HG03521 (cell line): ENCODE measurements at regions not wholly inside any gene's neighbourhood (a gene's known extent, or its start where the extent isn't known, plus 50 kb on each side); places are given as distances from the start of the nearest gene placed in this dataset.
"Not testable (repeated sequence)": the region's sequence is repeated elsewhere in the genome, so short reads cannot be mapped to it uniquely, and the experiment has no call there.

Source experiments
- ATAC-seq: cut with Tn5 transposase; IDR thresholded peaks from one replicate; pipeline ENCODE4 v1.9.1; 2021; ENCODE audit warnings: mild to moderate bottlenecking, moderate library complexity; ENCODE audit not compliant: unreplicated experiment

DNA sequence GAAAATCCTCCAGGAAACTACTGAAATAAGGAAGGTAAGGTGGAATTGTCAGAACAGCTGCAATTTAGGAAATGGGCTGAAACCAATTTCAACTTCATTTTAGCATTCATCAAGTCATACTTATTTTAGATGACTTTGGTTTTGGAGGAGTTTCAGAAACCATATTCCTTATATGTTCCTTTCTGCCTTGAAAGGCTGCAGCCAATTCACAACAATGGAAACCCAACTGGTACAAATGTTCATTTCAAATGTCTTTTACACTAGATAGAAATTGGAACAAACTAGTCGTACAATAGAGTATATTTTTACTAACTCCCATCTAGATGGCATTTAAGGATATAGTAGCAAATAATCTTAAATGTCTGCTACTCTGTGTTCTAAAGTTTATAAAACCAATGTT is 82.6 kb upstream of the ANKH start:
- ATAC-seq = no peak

DNA sequence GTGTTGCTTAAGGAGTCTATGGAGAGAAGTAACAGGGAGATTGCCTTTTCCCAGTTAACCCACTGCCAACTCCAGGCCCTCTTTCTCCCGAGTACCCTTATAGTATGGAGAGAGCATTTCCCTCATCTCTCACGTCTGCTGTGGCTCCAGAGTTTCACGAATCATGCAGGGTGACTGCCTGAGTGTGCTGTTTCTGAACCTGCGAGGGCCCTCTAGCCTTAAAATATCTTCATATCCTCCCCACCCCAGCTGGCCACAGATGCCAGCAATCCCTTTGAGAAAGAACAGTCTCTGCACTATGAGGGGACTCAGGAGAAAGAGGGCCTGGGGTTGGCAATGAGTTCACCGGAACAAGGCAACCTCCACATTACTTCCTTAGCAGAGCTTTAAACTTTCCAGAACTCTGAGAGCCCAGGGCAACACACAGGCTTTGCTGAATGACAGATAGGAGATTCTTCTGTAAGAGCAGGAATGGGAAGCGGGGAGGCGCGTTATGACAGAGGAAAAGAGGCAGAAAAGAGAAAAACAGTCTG is 81.6 kb upstream of the ANKH start:
- ATAC-seq = no peak

- ATAC-seq = no peak
Observed at GRCh38 chr5:14948383-14948782, 76.8 kb upstream of the ANKH start.

DNA sequence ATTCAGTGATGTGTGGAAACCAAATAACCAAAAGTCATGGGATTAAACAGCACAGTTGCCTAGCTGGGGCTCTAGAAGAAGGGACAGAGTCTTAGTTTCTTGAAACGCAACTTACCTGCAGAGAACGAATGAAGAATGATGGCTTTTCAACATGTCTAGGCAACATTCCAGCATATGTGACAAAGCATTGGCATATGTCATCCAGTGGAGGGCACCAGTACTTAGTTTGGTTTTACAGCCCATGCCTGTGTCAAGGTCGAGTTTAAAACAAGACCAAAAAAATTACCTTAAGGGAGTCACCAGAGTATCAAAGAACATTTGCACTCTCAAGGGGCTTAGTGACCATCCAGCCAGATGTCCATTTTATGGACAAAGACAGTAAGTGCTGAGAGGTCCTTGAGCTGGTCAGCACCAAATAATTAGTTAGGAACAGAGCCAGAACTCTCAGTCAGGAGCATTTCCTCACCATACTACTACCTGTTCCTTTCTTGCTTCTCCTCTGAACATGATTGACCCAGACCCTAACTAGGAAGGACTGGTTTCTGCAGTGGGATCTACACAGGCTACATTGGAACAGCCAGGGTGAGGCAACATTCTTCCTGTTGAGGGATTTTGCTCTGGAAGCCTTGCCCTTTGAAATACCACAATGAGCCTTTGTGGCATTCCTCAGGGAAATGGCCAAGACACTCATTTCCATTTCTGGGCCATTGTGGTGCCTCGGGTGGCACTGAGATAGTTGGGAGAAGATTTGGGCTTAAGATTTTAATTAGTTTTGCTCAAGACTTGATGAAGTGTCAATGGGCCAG is 75.4 kb upstream of the ANKH start:
- no peak for ATAC-seq

GRCh38 chr5:14945450-14945849 is 73.9 kb upstream of the ANKH start:
- ATAC-seq = no peak

- no peak for ATAC-seq
Observed at GRCh38 chr5:14944996-14945395, 73.4 kb upstream of the ANKH start.

DNA sequence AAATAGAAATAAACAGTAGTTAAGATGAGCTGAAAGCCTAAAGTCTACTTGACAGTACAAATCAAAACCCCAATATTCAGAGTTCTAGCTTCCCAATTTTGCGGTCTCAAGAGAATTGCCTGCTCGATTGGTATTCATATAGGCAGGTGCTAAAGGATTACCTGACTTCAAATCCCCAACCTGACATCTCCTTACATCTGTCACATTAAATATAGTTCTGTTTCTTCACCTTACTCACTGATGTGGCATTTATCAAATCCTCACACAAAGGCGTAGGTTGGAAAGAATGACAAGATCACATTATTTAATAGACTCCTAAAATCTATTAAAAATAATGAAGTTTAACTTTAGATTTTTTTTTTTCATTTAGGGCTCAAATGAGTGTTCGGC is 72.8 kb upstream of the ANKH start:
- ATAC-seq = no peak

DNA sequence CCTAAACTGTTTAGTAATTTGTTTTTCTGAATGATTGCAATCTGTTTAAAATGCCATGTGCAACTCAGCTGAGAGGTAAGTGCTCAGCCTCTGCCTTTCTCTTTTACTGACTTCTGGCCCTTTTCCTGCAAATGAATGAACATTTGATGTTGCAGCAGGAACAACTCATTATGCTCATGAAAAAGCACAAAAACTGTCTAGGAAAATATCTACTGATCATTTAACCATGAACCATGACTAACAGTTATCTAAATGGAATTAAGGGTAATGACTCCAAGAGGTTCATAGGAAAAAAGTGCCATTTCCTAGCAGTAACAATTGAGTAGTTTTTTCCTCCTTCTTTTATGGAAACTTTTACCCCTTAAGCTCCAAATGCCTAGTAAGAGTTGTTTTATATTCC is 70.6 kb upstream of the ANKH start:
- ATAC-seq = no peak

DNA sequence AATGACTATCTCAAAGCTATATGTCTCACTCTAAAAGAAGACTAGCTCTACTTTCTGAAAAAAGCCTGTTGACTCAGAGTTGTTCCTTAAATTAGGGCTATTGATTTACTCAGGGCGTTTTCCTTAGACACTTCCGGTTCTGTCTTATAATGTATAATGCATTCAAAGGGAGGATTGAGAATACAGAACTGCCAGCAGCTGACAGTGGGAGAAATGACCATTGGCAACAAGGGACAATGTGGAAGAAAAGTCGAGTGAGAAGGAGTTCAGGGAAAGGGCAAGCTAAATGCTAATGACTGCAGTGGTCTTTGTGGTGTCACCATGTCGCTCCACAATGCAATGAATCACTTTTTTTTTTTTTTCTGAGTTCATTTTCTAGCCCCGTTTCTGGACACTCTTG is 65.7 kb upstream of the ANKH start:
- ATAC-seq = no peak

DNA sequence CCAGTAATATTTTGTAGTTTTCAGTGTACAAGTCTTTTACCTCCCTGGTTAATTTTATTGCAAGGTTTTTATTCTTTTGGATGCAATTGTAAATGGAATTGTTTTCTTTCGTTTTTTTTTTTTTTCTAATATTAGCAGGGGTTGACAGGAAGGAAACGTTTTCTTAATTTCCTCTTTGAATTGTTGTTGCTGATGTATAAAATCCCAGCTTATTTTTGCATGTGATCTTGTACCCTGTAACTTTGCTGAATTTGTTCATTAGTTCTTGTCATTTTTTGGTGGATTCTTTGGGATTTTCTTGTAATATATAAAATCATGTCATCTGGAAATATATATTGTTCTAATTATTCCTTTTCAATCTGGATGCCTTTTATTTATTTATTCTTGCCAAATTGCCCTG is 65.0 kb upstream of the ANKH start:
- ATAC-seq = no peak

GRCh38 chr5:14935341-14935740 is 63.8 kb upstream of the ANKH start:
- no peak for ATAC-seq

DNA sequence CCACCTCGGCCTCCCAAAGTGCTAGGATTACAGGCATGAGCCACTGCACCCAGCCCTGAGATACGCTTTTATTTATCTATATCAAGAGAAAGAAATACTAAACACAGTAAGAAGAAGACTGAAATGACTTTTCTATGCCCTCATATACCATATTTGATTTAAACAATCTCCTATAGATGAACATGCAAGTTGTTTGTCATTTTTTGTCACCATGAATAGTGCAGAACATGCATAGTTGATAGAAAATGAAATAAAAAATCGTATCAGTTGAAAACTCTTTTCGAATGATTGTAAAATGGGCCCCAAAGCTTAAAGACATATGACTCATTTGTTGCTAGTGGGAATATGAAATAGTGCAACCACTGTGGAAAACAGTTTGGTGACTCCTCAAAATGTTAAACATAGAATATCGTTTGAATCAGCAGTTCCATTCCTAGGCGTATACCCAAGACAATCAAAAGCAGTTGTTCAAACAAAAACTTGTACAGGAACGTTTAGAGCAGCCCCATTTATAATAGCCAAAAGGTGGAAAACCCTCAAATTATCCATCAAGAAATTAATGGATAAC is 61.4 kb upstream of the ANKH start:
- ATAC-seq = no peak

DNA sequence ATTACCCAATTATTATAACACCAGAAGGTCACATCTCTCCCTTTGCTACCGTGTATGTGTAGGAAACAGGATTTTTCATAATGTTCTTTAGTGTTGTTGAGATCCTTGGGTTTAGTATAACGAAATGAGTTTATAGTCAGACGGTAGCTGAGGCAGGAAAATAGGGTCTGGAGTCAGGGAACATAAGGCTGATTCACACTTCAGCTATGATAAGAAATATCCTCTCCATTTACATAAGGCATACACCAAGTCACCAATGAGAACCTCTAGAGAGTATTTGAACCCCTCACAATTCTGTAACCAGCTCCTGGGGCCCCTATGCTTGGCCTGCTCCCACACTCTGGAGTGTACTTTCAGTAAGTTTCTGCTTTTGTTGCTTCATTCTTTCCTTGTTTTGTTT is 58.9 kb upstream of the ANKH start:
- ATAC-seq = no peak

GRCh38 chr5:14929293-14930065 is 57.9 kb upstream of the ANKH start:
- no peak for ATAC-seq

GRCh38 chr5:14928661-14929060 is 57.1 kb upstream of the ANKH start:
- ATAC-seq = no peak

DNA sequence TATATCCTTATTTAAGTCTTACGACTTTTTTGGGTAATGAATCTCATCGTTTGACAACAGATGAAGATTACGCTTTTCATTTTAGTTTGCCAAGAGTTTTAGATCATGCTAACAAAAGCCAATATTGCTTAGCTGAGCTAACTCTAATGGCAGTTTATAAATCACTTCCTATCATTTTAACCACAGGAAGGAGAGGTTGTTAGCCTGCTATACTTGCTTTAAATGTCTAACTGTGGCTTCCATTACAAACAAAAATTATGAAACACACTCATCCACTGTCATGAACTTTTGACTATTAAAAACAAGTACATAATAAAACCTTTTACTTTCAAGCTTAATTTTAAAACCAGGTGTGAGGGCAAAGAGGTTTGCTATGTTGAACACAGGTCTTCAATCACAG is 53.7 kb upstream of the ANKH start:
- no peak for ATAC-seq

GRCh38 chr5:14922952-14923351 is 51.4 kb upstream of the ANKH start:
- ATAC-seq = not testable (repeated sequence)

DNA sequence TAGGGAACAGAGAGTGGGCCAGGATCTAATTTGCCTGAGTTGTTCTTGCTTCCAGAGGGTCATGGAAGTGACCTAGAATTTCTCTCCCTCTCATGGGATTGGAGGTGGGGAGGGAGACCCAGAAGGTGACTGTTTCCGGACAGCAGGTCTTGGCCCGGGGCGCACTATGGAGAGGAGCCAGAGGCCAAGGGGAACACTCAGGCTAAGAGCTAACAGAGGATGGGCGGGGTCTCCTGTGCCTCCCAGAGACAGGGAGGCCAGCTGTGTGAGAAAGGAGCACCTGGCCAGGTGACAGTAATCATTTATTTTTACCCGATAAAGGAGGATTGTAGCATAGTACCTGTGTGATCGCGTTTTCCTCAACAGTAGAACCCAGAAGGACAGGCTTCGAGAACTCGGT is 50.9 kb upstream of the ANKH start:
- ATAC-seq = no peak
